ENCODE measurements at regions not wholly inside any gene's neighbourhood (a gene's known extent, or its start where the extent isn't known, plus 50 kb on each side); places are given as distances from the start of the nearest gene placed in this dataset.

- Mint-ChIP-seq H3K27me3 (no peaks in the 10 kb centered on the region), H3K4me3 (no peak overlapping the region), H3K4me1 (peaks cover 4% of the 10 kb centered on the region), H3K9me3 (no peaks in the 10 kb centered on the region), H3K36me3 (ENCODE audit: low read depth) (no peaks in the 10 kb centered on the region), H3K27ac (no peak overlapping the region)
- ATAC-seq (no peak), DNase-seq (no peak)
Observed at GRCh38 chr7:86920154-86920553, 139.3 kb downstream of the ELAPOR2 start.

DNA sequence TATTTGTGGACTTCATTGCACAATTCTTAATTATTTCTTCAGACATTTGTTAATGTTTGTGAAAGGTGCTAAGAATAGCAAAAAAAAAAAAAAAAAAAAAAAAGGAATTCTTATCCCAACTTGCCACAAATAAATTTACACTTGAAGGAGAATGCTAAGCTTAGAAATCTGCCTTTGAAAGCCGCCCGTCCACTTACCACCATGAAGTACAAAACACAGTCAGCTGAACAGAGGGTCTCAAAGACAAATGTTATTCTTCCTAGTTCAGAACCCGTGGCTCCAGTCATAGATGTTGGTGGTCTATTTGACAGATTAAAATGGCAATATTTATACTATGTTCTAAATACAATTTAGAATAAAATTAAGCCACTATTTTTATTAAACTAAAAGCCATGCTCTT lies 141.2 kb downstream of the ELAPOR2 start:
- DNase-seq (no peak), ATAC-seq (no peak)
- H3K9me3 Mint-ChIP-seq = no peaks in the 10 kb centered on the region
- no peak overlapping the region for H3K27ac Mint-ChIP-seq
- no peak overlapping the region for H3K4me3 Mint-ChIP-seq
- peaks cover 4% of the 10 kb centered on the region for H3K4me1 Mint-ChIP-seq
- no peaks in the 10 kb centered on the region for H3K27me3 Mint-ChIP-seq
- H3K36me3 Mint-ChIP-seq (ENCODE audit: low read depth) = no peaks in the 10 kb centered on the region

DNA sequence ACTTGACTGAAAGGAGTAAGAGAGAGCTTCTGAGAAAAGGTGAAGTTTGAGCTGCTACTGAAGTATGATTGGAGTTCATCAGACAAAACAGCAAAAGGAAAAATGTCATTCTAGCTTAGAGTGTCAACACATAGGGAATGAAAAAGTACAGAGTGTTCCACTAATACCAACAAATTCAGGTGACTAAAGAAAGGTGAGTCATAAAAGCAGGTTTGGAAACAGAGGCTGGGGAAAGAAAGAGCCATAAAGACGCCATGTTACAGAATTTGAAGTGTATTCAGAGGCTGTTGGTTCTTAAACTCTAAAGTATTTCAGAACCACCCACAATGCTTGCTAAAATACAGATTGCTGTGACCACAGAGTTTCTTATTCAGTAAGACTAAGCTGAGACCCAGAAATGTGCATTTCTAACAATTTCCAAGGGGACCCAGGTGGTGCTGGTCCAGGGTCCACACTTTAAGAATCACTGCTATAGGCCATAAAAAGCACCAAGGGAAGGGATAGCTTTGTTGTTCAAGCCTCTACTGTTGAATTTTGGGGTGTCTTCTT lies 143.1 kb downstream of the ELAPOR2 start:
- Mint-ChIP-seq H3K9me3 (no peaks in the 10 kb centered on the region), H3K4me3 (no peak overlapping the region), H3K36me3 (ENCODE audit: low read depth) (no peaks in the 10 kb centered on the region), H3K27ac (no peak overlapping the region), H3K4me1 (peaks cover 4% of the 10 kb centered on the region), H3K27me3 (no peaks in the 10 kb centered on the region)
- no peak for ATAC-seq
- DNase-seq = no peak

DNA sequence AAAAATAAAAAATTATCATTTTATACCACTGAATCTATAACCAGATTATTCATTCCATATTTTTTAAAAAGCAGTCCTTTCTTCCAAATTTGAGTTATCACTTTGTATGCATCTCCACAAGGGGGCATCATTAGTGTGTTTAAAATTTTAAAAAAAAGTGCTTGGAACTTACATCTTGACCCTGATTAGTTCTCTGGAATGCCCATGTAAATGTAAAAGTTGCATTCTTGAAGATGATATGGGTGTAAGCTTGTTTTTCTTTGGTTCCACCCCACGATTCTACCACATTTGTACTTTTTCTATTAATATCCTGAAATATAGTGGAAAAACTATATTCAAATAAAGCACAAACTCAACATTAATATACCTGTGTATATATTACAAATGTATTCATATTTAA lies 144.9 kb downstream of the ELAPOR2 start:
- Mint-ChIP-seq H3K4me3 (no peak overlapping the region), H3K27ac (no peak overlapping the region), H3K27me3 (no peaks in the 10 kb centered on the region), H3K9me3 (no peaks in the 10 kb centered on the region), H3K36me3 (ENCODE audit: low read depth) (no peaks in the 10 kb centered on the region), H3K4me1 (peaks cover 4% of the 10 kb centered on the region)
- ATAC-seq = no peak
- no peak for DNase-seq

Measured in activated naive CD8-positive, alpha-beta T cell treated with anti-CD3 and anti-CD28 coated beads, Interleukin-2, amount 50 U/mL, for 24 hours (primary cell).